Hippocampal formation (tissue), 2 donors: ENCODE measurements at regions not wholly inside any gene's neighbourhood (a gene's known extent, or its start where the extent isn't known, plus 50 kb on each side); places are given as distances from the start of the nearest gene placed in this dataset.
"Not testable (repeated sequence)": the region's sequence is repeated elsewhere in the genome, so short reads cannot be mapped to it uniquely, and the experiment has no call there.

Experiments
- DNase-seq, 2 donors: peaks; one replicate each; lab custom pipeline; 2025; lab: John Stamatoyannopoulos, UW

GRCh38 chr1:117314951-117315350 lies 52.3 kb upstream of the MAN1A2 start:
- not testable (repeated sequence) for DNase-seq

GRCh38 chr1:117313555-117313954 lies 53.7 kb upstream of the MAN1A2 start:
- no peak for DNase-seq

DNA sequence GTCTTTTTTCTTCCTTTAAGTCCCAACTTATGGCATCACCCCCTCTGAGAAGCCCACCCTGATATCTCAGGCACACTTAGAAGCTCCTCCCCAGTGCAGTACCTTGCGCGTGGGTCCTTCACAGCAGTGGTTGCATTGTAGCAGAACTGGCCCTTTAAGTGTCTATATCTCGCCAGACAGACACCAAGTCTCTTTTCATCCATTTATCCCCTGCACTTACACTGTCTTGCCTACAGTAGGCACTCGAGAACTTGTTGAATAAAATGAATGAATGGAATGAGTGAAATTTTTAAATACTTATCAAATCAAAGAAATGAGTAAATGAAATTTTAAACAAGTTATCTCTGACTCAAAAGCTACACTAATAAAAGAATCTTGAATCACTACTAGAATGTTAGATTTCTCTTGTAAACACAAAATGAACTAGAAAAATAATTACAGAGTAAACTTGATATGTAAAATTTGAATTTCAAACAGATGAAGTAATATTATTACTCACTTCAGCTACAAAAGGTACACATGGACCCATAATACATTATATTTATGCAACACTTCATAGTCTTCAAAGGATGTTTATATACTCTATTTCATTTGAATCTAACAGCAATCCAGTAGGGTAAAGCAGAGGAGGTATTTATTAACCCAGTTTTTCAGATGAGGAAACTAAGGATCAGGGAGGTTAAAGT lies 54.7 kb upstream of the MAN1A2 start:
- no peak for DNase-seq

- no peak for DNase-seq
These were observed 58.8 kb upstream of the MAN1A2 start for GRCh38 chr1:117308311-117308916.

GRCh38 chr1:117301901-117302300 lies 65.3 kb upstream of the MAN1A2 start:
- DNase-seq = no peak

DNA sequence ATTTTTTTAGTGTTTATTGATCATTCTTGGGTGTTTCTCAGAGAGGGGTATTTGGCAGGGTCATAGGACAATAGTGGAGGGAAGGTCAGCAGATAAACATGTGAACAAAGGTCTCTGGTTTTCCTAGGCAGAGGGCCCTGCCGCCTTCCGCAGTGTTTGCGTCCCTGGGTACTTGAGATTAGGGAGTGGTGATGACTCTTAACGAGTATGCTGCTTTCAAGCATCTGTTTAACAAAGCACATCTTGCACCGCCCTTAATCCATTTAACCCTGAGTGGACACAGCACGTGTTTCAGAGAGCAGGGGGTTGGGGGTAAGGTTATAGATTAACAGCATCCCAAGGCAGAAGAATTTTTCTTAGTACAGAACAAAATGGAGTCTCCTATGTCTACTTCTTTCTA lies 67.1 kb upstream of the MAN1A2 start:
- DNase-seq = not testable (repeated sequence)

- DNase-seq = no peak
These were observed 72.2 kb upstream of the MAN1A2 start for GRCh38 chr1:117295001-117295400.

DNA sequence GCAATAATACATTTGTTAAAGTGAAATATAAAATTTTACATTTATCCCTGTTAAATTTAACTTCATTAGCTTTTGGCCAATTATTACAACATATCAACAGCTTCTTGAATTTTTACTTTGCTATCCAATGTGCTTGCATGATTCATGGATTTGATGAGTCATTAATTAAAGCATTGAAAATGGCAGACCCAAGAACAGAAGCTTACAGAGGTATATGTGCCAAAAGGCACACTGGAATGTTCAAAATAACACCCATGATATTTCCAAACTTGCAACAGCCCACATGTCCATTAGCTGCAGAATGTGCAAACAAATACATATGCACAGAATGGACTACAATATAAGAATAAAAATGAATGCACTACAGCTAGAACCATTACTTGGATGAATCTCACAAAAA lies 76.4 kb upstream of the MAN1A2 start:
- DNase-seq = no peak

- no peak for DNase-seq
These were observed 77.9 kb upstream of the MAN1A2 start for GRCh38 chr1:117289316-117289870.

- no peak for DNase-seq
These were observed 75.8 kb upstream of the VTCN1 start for GRCh38 chr1:117286562-117286961.

DNA sequence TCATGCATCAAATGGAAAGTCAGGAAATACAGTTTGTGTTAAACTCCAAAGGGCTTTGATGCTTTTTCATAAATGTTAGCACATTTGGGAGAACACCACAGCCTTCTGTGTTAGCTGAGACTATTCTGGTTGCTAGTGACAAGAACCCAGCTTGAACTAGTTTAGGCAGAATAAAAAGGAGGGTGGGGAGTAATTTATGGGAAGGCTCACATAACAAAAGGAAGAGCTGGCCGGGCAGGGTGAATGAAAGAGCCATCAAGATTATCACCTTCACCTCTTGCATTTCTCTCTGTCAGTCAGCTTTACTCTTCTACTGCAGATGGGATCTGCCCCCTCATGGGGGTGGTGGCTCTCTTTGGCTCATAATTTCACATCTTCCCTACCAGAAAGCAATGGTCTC lies 75.4 kb upstream of the VTCN1 start:
- DNase-seq = peak in 1 of 2 donors; percentile 6

DNA sequence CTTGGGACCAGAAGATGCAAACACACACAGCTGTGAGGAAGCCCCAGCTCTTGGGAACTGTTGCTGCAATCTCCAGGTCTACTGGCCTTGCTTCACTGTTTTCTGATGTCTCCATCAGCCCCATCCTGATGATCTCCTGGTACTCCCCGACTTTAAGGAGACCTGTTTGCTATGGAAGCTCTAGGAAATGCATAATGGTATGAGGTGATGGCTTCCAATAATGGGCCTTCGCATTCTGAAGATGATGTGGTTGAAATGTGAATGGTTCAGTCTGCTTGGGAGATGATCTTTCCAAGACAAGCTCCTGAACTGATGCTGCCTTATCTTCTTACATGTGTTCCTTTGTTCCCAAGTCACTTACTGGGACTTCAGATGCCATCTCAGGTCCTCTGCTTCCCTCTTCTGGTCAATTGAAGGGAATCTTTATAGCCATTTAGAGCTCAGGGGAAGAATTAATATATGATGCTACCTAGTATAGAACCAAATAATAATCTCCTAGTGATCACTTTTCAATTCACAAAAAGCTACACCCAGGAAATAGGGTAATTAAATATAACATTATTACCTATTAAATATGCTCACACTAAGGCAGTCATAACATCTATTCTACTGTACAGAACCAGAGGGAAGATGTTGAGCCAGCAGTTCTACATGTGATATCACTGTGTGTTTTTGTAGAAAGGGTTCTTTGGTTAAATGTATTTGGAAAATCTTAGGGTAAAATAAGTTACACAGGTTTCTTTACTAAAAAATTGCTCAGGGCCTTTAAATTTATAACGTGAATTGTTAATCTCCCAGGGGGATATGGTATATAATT lies 73.9 kb upstream of the VTCN1 start:
- peak in 1 of 2 donors; percentile 82 for DNase-seq

- no peak for DNase-seq
These were observed 67.8 kb upstream of the VTCN1 start for GRCh38 chr1:117278531-117278930.

- no peak for DNase-seq
These were observed 64.3 kb upstream of the VTCN1 start for GRCh38 chr1:117275055-117275454.

GRCh38 chr1:117271959-117272358 lies 61.2 kb upstream of the VTCN1 start:
- no peak for DNase-seq

GRCh38 chr1:117271129-117271528 lies 60.4 kb upstream of the VTCN1 start:
- DNase-seq = no peak

GRCh38 chr1:117270679-117271078 lies 60.0 kb upstream of the VTCN1 start:
- DNase-seq = no peak

GRCh38 chr1:117268535-117269455 lies 58.1 kb upstream of the VTCN1 start:
- no peak for DNase-seq

DNA sequence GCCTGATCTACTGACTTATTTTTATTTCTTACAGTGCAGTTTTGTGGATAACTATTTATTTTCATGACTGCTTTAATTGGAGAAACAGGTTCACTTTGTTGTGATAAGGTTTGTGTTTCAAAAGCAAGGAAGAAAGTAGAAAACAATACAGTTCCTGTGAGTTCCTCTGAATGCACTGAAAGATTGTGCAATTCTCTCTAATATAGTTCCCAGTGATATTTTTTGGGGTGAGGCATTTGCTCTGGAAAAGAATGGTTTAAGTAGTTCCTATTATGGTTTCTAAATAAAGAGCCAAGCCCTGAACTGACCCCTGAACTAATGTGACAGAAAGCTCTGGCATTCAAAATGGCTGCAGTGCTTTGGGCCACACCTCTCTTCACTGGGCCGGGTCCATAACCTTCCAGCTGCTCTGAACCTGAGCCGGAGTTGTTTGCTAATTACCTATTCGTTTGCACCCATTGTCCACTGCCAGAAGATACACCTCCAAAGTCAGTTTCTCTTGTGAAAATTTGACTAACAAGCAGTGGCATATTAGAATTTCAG lies 56.6 kb upstream of the VTCN1 start:
- DNase-seq = no peak

GRCh38 chr1:117262976-117263375 lies 52.2 kb upstream of the VTCN1 start:
- DNase-seq = no peak

- DNase-seq = no peak
These were observed 50.7 kb upstream of the VTCN1 start for GRCh38 chr1:117261424-117261785.
